Neural cell (in vitro differentiated cells): ENCODE measurements at regions not wholly inside any gene's neighbourhood (a gene's known extent, or its start where the extent isn't known, plus 50 kb on each side); places are given as distances from the start of the nearest gene placed in this dataset.

Experiments used
- CTCF ChIP-seq: fragments of 450-650 bp; IDR thresholded peaks from 2 replicates; pipeline ENCODE4 v1.5.1; 2014; ENCODE audit warnings: antibody characterized with exemption, mild to moderate bottlenecking, moderate library complexity; ENCODE audit not compliant: poor library complexity, severe bottlenecking
- EZH2 ChIP-seq: fragments of 200-600, 300-800 bp; shearing (Covaris generic), sonication (generic); IDR thresholded peaks from 2 replicates; pipeline ENCODE4 v1.6.1; 2014; ENCODE audit warnings: antibody characterized with exemption, low read length, borderline replicate concordance, mild to moderate bottlenecking; ENCODE audit not compliant: insufficient read depth, poor library complexity, severe bottlenecking
- MXI1 ChIP-seq: fragments of 450-650 bp; conservative IDR thresholded peaks from 2 replicates; pipeline ENCODE4 v1.6.1; 2014; ENCODE audit warnings: antibody characterized with exemption, mild to moderate bottlenecking; ENCODE audit not compliant: poor library complexity, severe bottlenecking
- POLR2AphosphoS5 ChIP-seq: IDR thresholded peaks from 2 replicates; pipeline ENCODE4 v1.6.1; 2012
- TAF1 ChIP-seq: IDR thresholded peaks from 2 replicates; pipeline ENCODE4 v1.6.1; 2012; ENCODE audit warnings: low read depth
- TF ChIP-seq, protein P1 (sequence below): IDR thresholded peaks from 2 replicates; pipeline ENCODE4 v1.6.1; 2012; ENCODE audit warnings: borderline replicate concordance

DNA sequence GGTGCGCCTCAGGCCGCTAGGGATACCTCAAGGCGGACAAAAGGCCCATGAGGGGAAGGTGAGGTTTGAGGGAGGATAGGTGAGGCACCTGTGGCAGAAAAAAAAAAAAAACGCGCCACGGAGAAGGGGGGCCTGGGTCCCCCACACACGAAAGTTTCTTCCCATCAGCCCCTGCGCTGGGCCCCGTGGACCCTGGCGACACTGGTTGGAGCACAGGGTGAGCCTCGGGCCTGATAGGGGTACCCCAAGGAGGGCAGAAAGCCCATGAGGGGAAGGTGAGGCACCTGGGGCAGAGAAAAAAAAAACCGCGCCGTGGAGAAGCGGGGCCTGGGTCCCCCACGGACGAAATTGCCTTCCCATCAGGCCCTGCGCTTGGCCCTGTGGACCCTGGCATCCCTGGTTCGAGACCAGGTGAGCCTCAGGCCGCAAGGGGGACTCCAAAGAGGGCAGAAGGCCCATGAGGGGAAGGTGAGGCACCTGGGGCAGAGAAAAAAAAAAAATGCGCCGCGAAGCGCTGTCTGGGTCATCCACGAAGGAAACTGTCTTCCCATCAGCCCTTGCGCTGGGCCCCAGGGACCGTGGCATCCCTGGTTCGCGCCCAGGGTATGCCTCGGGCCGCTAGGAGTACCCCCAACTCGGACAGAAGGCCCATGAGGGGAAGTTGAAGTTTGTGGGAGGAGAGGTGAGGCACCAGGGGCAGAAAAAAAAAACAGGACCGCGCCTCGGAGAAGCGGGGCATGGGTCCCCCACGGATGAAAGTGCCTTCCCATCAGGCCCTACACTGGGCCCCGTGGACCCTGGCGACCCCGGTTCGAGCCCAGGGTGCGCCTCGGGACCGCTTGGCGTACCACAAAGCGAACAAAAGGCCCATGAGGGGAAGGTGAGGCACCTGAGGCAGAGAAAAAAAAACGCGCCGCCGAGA, 226.2 kb downstream of the CCDC74A start:
- TF ChIP-seq POLR2AphosphoS5 (no peak), CTCF (no peak), EZH2 (no peak), TAF1 (no peak), MXI1 (no peak)
- TF ChIP-seq, protein P1, sequence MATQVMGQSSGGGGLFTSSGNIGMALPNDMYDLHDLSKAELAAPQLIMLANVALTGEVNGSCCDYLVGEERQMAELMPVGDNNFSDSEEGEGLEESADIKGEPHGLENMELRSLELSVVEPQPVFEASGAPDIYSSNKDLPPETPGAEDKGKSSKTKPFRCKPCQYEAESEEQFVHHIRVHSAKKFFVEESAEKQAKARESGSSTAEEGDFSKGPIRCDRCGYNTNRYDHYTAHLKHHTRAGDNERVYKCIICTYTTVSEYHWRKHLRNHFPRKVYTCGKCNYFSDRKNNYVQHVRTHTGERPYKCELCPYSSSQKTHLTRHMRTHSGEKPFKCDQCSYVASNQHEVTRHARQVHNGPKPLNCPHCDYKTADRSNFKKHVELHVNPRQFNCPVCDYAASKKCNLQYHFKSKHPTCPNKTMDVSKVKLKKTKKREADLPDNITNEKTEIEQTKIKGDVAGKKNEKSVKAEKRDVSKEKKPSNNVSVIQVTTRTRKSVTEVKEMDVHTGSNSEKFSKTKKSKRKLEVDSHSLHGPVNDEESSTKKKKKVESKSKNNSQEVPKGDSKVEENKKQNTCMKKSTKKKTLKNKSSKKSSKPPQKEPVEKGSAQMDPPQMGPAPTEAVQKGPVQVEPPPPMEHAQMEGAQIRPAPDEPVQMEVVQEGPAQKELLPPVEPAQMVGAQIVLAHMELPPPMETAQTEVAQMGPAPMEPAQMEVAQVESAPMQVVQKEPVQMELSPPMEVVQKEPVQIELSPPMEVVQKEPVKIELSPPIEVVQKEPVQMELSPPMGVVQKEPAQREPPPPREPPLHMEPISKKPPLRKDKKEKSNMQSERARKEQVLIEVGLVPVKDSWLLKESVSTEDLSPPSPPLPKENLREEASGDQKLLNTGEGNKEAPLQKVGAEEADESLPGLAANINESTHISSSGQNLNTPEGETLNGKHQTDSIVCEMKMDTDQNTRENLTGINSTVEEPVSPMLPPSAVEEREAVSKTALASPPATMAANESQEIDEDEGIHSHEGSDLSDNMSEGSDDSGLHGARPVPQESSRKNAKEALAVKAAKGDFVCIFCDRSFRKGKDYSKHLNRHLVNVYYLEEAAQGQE = no peak
